GM18909 (cell line): ENCODE measurements at regions not wholly inside any gene's neighbourhood (a gene's known extent, or its start where the extent isn't known, plus 50 kb on each side); places are given as distances from the start of the nearest gene placed in this dataset.
"Not testable (repeated sequence)": the region's sequence is repeated elsewhere in the genome, so short reads cannot be mapped to it uniquely, and the experiment has no call there.

Experiments
- ATAC-seq: cut with Tn5 transposase; IDR thresholded peaks from one replicate; pipeline ENCODE4 v1.9.1; 2021; ENCODE audit warnings: mild to moderate bottlenecking; ENCODE audit not compliant: unreplicated experiment, poor library complexity

- no peak for ATAC-seq
These were observed 112.8 kb upstream of the DUSP22 start for GRCh38 chr6:179340-179950.

- not testable (repeated sequence) for ATAC-seq
These were observed 112.1 kb upstream of the DUSP22 start for GRCh38 chr6:180091-180694.

- peak; percentile 66 for ATAC-seq
These were observed 111.1 kb upstream of the DUSP22 start for GRCh38 chr6:181049-181654.

- no peak for ATAC-seq
These were observed 108.6 kb upstream of the DUSP22 start for GRCh38 chr6:183668-184067.

GRCh38 chr6:184161-184700 is 108.1 kb upstream of the DUSP22 start:
- ATAC-seq = no peak

DNA sequence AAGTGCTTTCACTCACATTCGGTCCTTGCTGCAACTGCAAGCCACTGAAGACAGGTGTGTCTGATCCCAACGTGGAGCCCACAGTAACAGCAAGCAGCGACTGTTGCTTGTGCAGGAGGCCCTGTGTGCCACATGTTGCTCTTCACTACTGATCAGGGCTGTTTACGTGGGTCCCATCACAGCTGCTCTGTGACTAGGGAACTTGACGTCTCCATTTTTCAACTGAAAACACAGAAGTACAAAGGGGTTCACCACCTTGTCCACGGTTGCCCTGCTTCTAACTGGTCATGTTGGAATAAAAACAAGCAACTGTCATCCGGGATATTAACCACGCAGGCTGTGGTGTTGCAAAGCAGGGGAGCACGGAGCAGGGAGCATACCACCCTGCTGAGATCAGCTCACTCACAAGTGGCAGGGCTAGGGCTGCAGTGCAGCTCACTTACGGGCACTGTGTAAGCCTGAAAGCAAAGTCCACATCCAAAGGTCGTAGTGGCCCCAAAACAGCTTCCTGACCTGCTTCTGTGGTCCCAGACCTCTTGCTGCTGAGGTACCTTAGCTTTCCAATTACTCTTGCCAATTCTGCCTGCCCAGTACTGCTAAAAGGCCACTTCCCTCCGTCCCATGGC is 105.8 kb upstream of the DUSP22 start:
- ATAC-seq = no peak

GRCh38 chr6:187210-187861 is 105.0 kb upstream of the DUSP22 start:
- ATAC-seq = no peak

DNA sequence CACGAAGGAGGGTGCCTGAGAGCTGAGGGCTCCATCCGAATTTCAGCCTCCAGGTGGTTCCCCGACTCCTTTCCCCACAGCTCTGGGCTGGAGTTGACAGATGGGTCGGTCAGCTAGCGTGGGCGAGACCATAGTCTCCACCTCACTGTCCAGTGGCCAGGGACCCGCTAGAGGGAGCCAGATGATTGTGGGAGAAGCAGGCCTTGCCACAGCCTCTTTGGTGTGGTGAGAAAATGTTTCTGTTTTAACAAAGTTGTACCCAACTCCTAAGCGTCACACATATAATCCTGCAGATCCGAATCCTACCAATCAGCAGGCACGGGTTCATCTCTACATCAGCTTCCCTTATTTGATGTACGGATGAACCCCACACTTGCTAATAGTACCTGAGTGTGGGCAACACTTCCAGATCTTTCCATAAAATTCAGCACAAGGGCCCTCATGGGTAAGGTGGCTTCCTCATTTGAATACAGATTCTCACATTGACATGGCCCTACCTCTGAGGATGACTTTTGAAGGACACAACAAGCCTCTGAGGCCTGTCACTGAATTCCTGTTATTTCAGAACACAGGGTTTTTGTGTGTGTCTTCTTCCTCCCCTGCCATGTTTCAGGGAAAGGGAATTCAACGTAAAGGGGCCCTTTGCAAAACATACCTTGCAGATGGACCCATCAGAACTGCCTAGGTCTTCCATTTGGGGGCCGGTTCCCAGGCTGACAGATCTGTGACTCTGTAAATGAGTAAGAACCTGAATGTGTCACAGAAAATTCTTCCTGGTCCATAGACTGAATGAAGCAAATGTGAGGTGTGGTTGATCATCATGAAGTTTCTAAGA is 103.2 kb upstream of the DUSP22 start:
- ATAC-seq = peak; percentile 75

GRCh38 chr6:189676-190075 is 102.6 kb upstream of the DUSP22 start:
- ATAC-seq = no peak

GRCh38 chr6:190596-191395 is 101.5 kb upstream of the DUSP22 start:
- ATAC-seq = no peak

- ATAC-seq = no peak
These were observed 100.6 kb upstream of the DUSP22 start for GRCh38 chr6:191487-192312.

- no peak for ATAC-seq
These were observed 100.0 kb upstream of the DUSP22 start for GRCh38 chr6:192313-192664.

DNA sequence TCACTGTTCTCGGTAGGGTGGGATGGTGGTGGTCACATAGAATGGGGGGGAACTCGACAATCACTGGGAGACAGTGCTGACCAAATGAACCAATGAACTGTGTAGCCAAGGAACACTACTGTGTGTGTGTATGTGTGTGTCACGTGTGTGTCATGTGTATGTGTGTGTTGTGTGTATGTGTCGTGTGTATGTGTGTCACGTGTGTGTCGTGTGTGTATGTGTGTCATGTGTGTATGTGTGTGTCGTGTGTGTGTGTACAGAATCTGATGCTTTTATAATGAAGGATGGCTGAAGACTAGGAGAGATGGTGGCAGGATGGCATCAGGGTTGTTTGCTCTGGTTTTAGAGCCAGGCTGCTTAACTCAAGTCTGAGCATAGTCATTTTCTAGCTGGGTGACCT is 99.1 kb upstream of the DUSP22 start:
- no peak for ATAC-seq

GRCh38 chr6:193773-194310 is 98.4 kb upstream of the DUSP22 start:
- peak; percentile 35 for ATAC-seq

- ATAC-seq = no peak
These were observed 96.4 kb upstream of the DUSP22 start for GRCh38 chr6:195861-196360.

DNA sequence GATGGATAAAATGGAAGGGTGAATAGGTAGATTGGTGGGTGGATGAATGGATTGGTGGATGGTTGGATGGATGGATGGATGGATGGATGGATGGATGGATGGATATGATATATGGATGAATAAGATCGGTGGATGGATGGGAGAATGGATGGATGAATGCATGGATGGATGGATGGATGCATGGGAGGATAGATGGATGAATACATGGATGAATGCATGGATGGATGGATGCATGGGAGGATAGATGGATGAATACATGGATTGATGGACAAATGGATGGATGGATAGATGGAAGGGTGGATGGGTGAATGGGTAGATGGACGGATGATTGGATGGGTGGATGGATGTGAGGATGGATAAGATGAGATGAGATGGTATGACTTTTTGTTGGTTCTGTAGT is 95.7 kb upstream of the DUSP22 start:
- no peak for ATAC-seq

DNA sequence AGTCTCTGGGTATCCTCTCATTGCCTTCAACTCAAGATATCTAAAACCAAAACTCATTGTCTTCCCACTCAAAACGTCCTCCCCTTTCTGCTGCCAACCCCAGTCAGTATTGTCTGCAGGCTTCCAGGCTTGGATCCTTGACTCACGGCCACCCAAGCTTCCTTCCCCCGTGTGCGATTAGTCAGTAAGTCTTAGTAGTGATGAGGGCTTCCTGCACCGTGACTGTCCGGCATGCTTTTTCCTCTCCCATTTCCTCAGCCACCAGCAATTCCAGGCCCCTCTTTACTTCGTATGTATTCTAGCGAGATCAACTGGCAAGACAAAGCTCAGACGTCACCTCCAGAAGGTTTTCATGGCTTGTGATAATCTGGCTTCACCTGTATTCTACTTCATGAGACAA is 88.6 kb upstream of the DUSP22 start:
- ATAC-seq = no peak

GRCh38 chr6:206264-206663 is 86.0 kb upstream of the DUSP22 start:
- no peak for ATAC-seq
